Urinary bladder (tissue), 3 donors: ENCODE measurements at regions not wholly inside any gene's neighbourhood (a gene's known extent, or its start where the extent isn't known, plus 50 kb on each side); places are given as distances from the start of the nearest gene placed in this dataset.

ENCODE experiments used
- DNase-seq: peaks from one replicate; pipeline ENCODE4 v3.0.0-alpha.2; 2015; ENCODE audit errors: extremely low spot score
- H3K27ac ChIP-seq: one replicate; pipeline ENCODE4 v1.5.1; 2013; ENCODE audit warnings: low read depth, mild to moderate bottlenecking, moderate library complexity
- H3K36me3 ChIP-seq: one replicate; pipeline ENCODE4 v1.6.1; 2013; ENCODE audit warnings: mild to moderate bottlenecking, moderate library complexity; ENCODE audit not compliant: insufficient read depth
- H3K4me1 ChIP-seq: one replicate; pipeline ENCODE4 v1.6.1; 2013; ENCODE audit warnings: mild to moderate bottlenecking, moderate library complexity; ENCODE audit not compliant: insufficient read depth
- H3K4me3 ChIP-seq: one replicate; pipeline ENCODE4 v1.5.1; 2013; ENCODE audit warnings: low read depth, low read length
- WGBS: extraction: QIAGEN DNeasy Blood & Tissue Kit; methylation state at CpG from one replicate; pipeline ENCODE4 v1.1.7; 2013; 5-methylcytosine and 5-hydroxymethylcytosine counted together
- donor health status: healthy with polysubstance abuse.
- donor health status: healthy.

DNA sequence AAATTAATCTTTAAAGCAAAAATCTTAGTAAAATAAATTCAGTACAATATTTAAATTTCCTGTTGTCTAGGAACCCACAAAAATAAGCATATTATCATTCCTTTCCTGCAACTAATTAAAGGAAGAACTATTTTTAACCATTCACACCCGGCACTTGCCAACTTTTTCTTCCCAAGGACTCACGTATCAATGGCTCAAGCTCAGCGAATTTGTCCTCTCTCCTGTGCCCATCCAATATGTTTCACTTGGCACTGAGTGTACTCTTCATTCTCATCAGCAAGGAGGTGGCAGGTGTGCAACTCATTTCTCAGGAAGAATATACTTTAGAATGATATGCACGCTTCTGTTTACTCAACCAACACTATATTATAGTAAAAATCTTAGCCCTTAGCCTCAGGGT lies 419.4 kb downstream of the C6orf118 start:
- Histone ChIP-seq H3K36me3 (no peaks in the 10 kb centered on the region), H3K4me1 (no peaks in the 10 kb centered on the region), H3K4me3 (no peak overlapping the region), H3K27ac (no peak overlapping the region)
- no peak for DNase-seq
- 74% methylated on average over 4 of the region's 4 CpGs for WGBS

- Histone ChIP-seq H3K27ac (no peak overlapping the region), H3K36me3 (no peaks in the 10 kb centered on the region), H3K4me1 (no peaks in the 10 kb centered on the region), H3K4me3 (no peak overlapping the region)
- DNase-seq: no peak
These were observed 421.7 kb downstream of the C6orf118 start for GRCh38 chr6:164887660-164888059.

GRCh38 chr6:164882236-164882635 lies 427.2 kb downstream of the C6orf118 start:
- Histone ChIP-seq H3K4me1 (no peaks in the 10 kb centered on the region), H3K36me3 (peaks cover 2% of the 10 kb centered on the region), H3K27ac (no peak overlapping the region), H3K4me3 (no peak overlapping the region)
- no peak for DNase-seq

- no peak overlapping the region for H3K27ac ChIP-seq
- no peaks in the 10 kb centered on the region for H3K36me3 ChIP-seq
- H3K4me3 ChIP-seq: no peak overlapping the region
- 73% methylated on average over 2 of the region's 2 CpGs for WGBS
- no peak for DNase-seq
- no peaks in the 10 kb centered on the region for H3K4me1 ChIP-seq
These were observed 437.6 kb downstream of the C6orf118 start for GRCh38 chr6:164871783-164872182.

DNA sequence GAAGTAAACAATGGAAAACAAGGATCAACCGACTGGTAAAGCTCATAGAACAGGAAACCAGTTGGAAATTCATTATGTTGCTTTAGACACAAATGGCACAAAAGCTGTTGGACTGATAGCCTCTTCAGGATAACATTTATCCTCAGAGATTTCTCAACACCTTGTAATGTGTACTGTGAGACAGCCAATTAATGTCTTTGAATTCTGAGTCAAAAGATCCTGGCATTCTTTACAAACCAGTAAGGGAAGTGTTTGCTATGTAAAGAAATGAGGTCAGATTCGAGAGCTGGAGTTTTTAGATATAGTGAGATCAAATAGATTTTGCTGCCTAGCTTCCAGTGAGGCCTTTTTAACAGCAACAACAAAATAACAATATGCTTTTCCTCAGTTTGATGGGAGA lies 439.2 kb downstream of the C6orf118 start:
- DNase-seq: no peak
- Histone ChIP-seq H3K4me1 (no peaks in the 10 kb centered on the region), H3K36me3 (no peaks in the 10 kb centered on the region), H3K4me3 (no peak overlapping the region), H3K27ac (no peak overlapping the region)
- 36% methylated on average over 2 of the region's 2 CpGs for WGBS

DNA sequence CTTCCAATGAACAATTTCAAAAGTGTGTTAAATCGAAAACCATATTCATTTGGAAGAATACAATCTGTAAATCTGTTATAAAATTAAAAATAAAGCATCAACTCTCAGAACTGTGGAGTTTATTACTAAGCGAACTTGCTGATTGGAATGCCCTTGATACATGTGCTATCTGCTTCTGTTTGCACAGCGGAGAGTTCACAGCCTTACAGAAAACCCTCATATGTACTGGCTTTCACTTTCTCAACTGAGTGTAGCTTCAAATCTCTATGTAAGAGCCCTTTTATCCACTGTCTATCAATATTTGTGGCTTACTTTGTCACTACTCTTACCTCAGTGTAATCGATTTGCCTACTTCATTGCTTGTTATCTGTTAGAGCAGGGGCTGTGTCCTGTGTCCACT lies 447.4 kb downstream of the C6orf118 start:
- DNase-seq: no peak
- Histone ChIP-seq H3K27ac (no peak overlapping the region), H3K4me3 (no peak overlapping the region), H3K4me1 (no peaks in the 10 kb centered on the region), H3K36me3 (no peaks in the 10 kb centered on the region)
- 66% methylated on average over 4 of the region's 4 CpGs for WGBS

- Histone ChIP-seq H3K4me1 (no peaks in the 10 kb centered on the region), H3K27ac (no peak overlapping the region), H3K4me3 (no peak overlapping the region), H3K36me3 (no peaks in the 10 kb centered on the region)
- WGBS: 77% methylated on average over 6 of the region's 6 CpGs
- DNase-seq: no peak
These were observed 449.6 kb downstream of the C6orf118 start for GRCh38 chr6:164859816-164860215.

DNA sequence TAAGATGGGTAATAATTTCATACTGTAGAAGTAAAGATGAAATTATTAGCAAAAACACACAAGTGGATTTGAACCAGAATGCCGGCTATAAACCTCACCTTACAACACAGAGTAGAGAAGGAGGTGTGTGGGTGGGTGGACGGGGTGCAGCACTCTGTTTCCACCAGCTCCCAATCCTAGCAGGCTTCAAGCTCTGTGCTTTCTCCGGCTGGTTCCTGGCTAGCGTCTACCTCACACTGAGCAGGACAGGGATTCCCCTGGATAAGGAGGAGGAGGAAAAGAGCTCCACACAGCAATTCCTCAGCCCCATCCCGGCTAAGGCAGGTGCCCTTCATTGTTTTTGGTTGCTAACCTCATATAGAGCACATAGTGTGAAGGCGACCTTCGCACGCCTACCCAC lies 453.3 kb downstream of the C6orf118 start:
- no peak for DNase-seq
- WGBS: 75% methylated on average over 8 of the region's 8 CpGs
- no peaks in the 10 kb centered on the region for H3K36me3 ChIP-seq

GRCh38 chr6:164855281-164855680 lies 454.1 kb downstream of the C6orf118 start:
- whole genome bisulfite sequencing: 93% methylated on average over 1 of the region's 1 CpG
- H3K36me3 ChIP-seq: no peaks in the 10 kb centered on the region
- no peaks in the 10 kb centered on the region for H3K4me1 ChIP-seq
- no peak for DNase-seq
- H3K27ac ChIP-seq: no peak overlapping the region
- no peak overlapping the region for H3K4me3 ChIP-seq

More for the DNA sequence above, 453.3 kb downstream of the C6orf118 start:
- Histone ChIP-seq H3K27ac (no peak overlapping the region), H3K4me3 (no peak overlapping the region), H3K4me1 (no peaks in the 10 kb centered on the region)

GRCh38 chr6:164854526-164854925 lies 454.9 kb downstream of the C6orf118 start:
- no peaks in the 10 kb centered on the region for H3K4me1 ChIP-seq
- DNase-seq: no peak
- no peaks in the 10 kb centered on the region for H3K36me3 ChIP-seq
- no peak overlapping the region for H3K27ac ChIP-seq
- H3K4me3 ChIP-seq: no peak overlapping the region

DNA sequence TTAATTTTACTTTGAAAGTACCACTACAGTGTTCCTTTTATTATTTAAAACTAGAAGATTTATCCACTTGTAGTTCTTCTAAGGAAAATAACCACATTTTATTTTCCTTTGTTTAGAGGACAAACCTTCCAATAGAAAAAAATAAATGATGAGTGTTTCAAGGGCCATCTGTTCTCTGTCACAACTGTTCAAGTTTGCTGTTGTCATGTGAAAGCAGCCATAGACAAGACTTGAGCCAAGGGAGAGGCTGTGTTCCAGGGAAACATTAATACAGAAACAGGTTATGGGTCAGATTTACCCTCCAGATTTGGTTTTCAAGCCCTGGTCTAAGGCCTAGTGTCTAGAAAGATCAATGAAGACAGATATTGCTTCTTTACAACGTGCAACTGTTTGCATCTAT lies 463.6 kb downstream of the C6orf118 start:
- DNase-seq: no peak
- H3K27ac ChIP-seq: no peak overlapping the region
- WGBS: 54% methylated on average over 1 of the region's 1 CpG
- no peak overlapping the region for H3K4me3 ChIP-seq
- no peaks in the 10 kb centered on the region for H3K4me1 ChIP-seq
- H3K36me3 ChIP-seq: no peaks in the 10 kb centered on the region

GRCh38 chr6:164842085-164842484 lies 467.3 kb downstream of the C6orf118 start:
- no peaks in the 10 kb centered on the region for H3K36me3 ChIP-seq
- no peak for DNase-seq
- no peak overlapping the region for H3K27ac ChIP-seq
- no peak overlapping the region for H3K4me3 ChIP-seq
- WGBS: 83% methylated on average over 1 of the region's 1 CpG
- no peaks in the 10 kb centered on the region for H3K4me1 ChIP-seq

DNA sequence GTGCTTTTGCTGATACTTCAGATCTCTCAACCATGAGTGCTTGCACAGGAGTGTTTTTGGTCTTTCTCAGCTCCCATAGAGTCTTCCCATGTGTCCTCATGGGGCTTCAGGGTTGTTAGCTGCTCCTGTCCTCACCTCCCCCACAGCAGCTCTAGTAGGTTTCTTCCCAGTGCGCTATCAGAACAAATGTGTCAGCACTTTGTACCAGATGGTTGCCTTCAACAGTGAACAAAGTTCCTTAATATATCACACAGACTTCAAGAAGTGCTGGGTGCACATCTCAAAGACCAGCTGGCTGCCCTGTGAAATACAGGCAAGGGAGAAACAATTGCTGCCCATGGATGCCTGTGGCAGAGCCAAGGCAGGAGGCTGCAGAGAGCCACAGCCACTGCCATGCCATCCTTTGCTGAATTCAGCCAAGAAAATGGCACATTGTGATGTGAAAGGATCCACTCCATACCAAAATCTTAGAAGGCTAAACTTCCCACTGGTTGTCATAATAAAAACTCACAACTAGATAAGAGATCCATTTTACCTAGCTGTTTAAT lies 471.3 kb downstream of the C6orf118 start:
- DNase-seq: no peak
- H3K36me3 ChIP-seq: no peaks in the 10 kb centered on the region
- H3K4me1 ChIP-seq: no peaks in the 10 kb centered on the region
- no peak overlapping the region for H3K27ac ChIP-seq
- no peak overlapping the region for H3K4me3 ChIP-seq
- WGBS: 39% methylated on average over 1 of the region's 1 CpG

- H3K36me3 ChIP-seq: no peaks in the 10 kb centered on the region
- 82% methylated on average over 3 of the region's 3 CpGs for WGBS
- H3K27ac ChIP-seq: no peak overlapping the region
- H3K4me3 ChIP-seq: no peak overlapping the region
- no peaks in the 10 kb centered on the region for H3K4me1 ChIP-seq
- DNase-seq: no peak
These were observed 472.9 kb downstream of the C6orf118 start for GRCh38 chr6:164836486-164836885.

DNA sequence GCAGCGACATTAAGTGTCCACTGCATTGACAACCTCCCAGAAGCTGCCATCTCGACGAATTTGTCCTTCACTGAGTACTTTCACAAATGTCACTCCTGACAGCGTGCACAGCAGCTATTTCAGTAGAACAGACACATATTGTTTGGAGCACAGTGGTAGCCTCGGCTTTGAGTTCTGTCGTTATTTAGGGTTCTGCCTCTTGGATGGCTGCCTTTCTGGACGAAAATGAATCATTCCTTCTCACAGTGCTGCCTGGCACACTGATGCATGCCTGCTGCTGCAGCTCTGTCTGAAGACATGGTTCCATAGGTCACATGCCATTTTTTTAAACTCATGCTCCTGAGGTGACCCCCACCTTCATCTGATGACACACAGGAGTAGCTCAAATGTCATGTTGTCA lies 477.0 kb downstream of the C6orf118 start:
- WGBS: 77% methylated on average over 7 of the region's 7 CpGs

More for the DNA sequence above, 477.0 kb downstream of the C6orf118 start:
- no peak overlapping the region for H3K4me3 ChIP-seq
- H3K36me3 ChIP-seq: no peaks in the 10 kb centered on the region
- no peaks in the 10 kb centered on the region for H3K4me1 ChIP-seq
- DNase-seq: no peak
- H3K27ac ChIP-seq: no peak overlapping the region
